ENCODE measurements at regions not wholly inside any gene's neighbourhood (a gene's known extent, or its start where the extent isn't known, plus 50 kb on each side); places are given as distances from the start of the nearest gene placed in this dataset.

- TF ChIP-seq, protein P1, sequence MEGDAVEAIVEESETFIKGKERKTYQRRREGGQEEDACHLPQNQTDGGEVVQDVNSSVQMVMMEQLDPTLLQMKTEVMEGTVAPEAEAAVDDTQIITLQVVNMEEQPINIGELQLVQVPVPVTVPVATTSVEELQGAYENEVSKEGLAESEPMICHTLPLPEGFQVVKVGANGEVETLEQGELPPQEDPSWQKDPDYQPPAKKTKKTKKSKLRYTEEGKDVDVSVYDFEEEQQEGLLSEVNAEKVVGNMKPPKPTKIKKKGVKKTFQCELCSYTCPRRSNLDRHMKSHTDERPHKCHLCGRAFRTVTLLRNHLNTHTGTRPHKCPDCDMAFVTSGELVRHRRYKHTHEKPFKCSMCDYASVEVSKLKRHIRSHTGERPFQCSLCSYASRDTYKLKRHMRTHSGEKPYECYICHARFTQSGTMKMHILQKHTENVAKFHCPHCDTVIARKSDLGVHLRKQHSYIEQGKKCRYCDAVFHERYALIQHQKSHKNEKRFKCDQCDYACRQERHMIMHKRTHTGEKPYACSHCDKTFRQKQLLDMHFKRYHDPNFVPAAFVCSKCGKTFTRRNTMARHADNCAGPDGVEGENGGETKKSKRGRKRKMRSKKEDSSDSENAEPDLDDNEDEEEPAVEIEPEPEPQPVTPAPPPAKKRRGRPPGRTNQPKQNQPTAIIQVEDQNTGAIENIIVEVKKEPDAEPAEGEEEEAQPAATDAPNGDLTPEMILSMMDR (conservative IDR thresholded peaks at IDR 0.05) = no peak
- no peak for TF ChIP-seq ZFX (IDR thresholded peaks at IDR 0.05)
Measured at GRCh38 chr2:223243233-223243632, 191.2 kb downstream of the KCNE4 start.

Data from C4-2B (cell line).